ENCODE measurements at regions not wholly inside any gene's neighbourhood (a gene's known extent, or its start where the extent isn't known, plus 50 kb on each side); places are given as distances from the start of the nearest gene placed in this dataset.

- no peak for ATAC-seq
These were observed 244.7 kb upstream of the ZPLD1 start for GRCh38 chr3:102189956-102190723.

DNA sequence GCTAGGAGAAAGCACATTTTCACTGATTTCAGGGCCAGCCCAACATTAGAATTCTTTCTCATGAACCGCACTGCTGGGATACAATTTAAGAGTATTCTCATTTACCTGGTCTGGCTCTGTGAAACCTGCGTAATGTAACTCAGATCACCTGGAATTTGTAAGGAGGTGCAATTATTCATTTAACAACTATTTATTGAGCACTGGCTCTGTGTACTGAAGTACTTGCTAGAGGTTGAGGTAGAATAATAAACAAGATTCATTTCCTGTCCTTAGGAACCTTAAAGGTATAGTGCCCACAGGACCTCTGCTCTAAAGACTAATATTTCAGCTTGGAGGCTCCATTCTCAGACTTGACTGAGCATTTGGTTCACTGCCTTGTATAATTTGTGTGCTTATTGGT, 242.2 kb upstream of the ZPLD1 start:
- ATAC-seq, result no peak

- ATAC-seq, result no peak
These were observed 241.6 kb upstream of the ZPLD1 start for GRCh38 chr3:102193255-102193654.

- ATAC-seq, result no peak
These were observed 240.8 kb upstream of the ZPLD1 start for GRCh38 chr3:102194001-102194400.

- ATAC-seq, result no peak
These were observed 240.1 kb upstream of the ZPLD1 start for GRCh38 chr3:102194760-102195159.

DNA sequence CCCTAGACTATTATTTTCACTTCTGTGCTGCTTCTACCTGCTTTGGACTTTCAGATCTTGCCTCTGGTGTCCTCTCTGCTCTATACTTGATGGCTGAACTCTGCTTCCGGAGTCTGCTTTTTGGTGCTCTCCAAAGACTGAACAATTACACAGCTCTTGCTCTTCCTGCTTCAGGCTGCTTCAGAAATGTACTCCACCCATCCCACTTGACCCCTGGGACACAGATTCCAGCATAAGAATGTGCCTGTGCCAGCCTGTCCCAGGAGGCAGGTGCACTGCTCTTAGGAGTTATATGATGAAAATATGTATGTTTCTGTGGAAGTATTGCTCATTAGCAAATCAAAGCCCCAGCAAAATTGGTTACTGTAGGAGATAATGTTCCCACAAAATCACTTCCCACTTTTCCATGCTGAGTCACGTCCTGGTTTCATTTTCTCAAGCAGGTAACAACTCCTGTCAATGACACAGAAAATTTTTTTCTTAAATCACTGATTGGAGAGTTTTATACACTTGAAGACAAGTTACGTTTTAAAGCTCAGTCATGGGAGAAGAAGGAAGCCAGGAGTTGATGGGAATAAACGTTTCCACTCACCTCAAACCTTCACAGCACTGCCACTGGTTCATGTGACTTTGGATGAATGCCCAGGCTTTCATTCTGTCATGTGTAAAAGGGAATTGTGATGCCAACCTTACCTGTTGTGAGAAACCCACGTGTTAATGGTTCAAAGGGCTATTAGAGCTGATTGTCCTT, 239.4 kb upstream of the ZPLD1 start:
- ATAC-seq, result no peak

DNA sequence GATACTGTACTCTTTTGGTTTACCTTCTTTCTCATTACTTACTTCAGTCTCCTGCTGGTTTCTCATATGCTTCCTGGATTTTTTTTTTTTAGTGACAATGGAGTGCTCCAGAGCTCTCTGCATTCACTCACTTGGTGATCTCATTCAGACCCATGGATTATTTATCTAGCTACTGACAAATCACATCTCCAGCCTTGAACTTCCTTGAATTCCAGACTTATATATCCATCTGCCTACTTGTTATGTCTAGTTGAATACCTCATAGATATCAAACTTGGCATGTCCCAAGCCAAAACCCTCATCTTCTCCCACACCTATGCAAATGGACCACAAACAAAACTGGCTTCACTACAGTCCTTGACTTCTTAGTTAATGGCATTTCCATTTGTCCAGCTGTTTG, 234.7 kb upstream of the ZPLD1 start:
- ATAC-seq, result no peak

GRCh38 chr3:102200560-102200959, 234.3 kb upstream of the ZPLD1 start:
- no peak for ATAC-seq

GRCh38 chr3:102205647-102206046, 229.2 kb upstream of the ZPLD1 start:
- no peak for ATAC-seq

- no peak for ATAC-seq
These were observed 228.2 kb upstream of the ZPLD1 start for GRCh38 chr3:102206511-102207031.

DNA sequence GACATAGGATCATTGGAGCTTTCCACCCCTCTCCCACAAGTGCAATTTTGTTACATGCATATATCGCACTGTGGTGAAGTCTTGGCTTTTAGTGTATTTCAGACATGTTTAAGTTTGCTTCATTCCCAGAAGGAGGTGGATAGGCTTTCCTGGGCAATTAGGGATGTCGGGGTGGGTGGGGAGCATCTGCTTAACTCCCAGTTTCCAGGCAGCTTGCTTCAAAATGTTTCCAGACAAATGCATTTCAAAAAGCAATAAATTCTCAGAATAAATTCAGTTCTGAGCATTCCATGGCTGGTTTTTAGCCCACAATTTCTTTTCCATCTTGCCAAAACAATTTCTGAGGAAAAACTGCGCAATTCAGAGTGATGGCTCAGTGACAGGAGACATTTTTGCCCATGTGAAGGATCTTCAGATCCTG, 227.7 kb upstream of the ZPLD1 start:
- no peak for ATAC-seq

DNA sequence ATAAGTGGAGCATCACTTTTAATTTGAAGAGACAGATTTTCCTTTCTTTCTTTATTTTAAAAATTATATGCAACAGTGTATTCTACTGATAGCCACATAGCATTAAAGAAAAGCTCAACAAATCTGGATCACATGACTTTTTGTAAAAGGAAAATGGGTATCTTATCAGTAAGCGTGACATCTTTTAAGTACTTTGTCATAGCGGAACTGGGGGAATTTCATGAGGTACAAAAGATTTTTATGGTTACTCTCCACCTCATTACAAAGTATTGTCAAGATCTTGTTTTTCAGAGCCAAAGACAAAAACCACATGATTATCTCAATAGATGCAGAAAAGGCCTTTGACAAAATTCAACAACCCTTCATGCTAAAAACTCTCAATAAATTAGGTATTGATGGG, 219.6 kb upstream of the ZPLD1 start:
- ATAC-seq, result no peak

GRCh38 chr3:102223132-102223531, 211.7 kb upstream of the ZPLD1 start:
- ATAC-seq, result peak in 1 of 2 donors; percentile 44

DNA sequence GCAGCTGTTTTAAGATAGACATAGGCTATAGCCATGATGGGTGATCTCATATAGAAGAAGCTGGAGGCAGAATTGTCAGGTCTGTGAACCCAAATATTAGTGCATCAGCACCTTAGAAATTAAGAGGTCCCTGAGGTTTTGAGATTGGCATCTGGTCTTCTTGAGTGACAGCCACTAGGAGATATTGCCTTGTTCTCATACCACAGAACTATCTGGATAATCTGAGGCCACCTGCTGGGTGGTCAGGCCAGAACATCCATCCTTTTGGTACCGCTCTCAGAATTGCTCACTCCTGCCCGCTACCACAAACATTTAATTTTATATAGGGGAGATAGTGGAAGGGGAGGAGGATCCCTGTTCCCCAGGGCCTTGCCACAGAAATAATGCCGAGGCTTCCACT, 210.6 kb upstream of the ZPLD1 start:
- ATAC-seq, result no peak

- no peak for ATAC-seq
These were observed 209.8 kb upstream of the ZPLD1 start for GRCh38 chr3:102225005-102225404.

DNA sequence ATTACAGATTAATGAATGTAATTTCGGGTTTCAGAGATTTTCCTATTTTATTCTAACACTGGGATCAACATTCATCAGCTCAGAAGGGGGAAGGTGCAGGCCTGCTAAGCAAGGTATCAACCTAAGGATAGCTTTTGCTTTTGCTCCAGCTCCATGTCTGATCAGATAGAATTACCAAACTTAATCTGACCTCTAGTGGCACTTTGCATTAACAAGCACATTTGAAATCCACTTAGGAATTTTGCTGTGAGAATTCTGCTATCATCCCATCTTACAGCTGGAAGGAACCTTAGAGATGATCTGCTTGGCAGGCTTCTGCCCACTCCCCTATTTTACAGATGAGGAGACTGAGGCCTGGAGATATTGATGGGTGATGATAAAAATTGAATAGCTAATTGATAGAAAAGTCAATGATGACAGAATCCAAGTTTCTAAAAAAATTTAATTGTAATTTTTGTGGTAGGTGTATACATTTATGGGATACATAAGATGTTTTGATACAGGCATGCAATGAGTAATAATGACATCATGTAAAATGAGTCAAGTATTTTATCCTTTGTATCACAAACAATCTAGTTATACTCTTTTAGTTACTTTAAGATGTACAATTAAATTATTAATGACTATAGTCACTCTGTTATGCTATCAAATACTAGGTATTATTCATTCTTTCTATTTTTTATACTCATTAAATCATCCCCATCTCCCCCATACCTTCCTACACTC, 209.2 kb upstream of the ZPLD1 start:
- peak; percentile 53 to 59 for ATAC-seq

- ATAC-seq, result no peak
These were observed 208.4 kb upstream of the ZPLD1 start for GRCh38 chr3:102226463-102226862.

- ATAC-seq, result peak; percentile 64 to 72
These were observed 205.7 kb upstream of the ZPLD1 start for GRCh38 chr3:102229062-102229655.

DNA sequence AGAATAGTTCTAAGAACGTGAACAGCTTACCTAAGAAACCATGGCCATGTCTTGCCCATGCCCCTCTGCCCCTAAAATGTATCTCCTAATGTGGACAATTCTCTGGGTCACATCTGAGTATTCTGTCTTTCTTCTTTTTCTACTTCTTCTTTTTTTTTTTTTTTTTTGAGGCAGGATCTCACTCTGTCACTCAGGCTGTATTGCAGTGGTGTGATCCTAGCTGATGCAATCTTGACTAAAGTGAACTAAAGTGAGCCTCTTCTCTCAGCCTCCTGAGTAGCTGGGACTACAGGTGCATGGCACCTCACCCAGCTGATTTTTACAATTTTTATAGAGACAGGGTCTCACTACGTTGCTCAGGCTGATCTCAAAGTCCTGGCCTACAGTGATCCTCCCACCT, 204.8 kb upstream of the ZPLD1 start:
- ATAC-seq, result no peak

DNA sequence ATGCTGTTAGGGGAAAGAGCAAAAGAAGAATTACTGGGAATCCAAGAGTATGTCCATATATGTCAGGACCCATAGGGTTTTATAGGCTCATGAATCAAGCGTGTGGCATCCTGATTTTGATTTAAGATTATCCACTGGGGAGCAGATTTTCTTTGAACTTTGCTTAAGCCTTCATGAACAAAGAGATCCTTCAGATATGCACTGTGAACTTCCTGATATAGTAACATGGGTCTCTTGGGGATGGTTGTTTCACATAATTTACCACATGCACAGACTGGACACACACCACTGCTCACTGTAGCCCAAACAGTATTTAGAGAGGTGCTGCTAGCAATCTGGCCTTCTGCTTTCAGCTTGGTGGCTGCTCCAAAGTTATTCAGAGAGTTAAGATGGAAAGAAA, 200.9 kb upstream of the ZPLD1 start:
- ATAC-seq, result no peak

DNA sequence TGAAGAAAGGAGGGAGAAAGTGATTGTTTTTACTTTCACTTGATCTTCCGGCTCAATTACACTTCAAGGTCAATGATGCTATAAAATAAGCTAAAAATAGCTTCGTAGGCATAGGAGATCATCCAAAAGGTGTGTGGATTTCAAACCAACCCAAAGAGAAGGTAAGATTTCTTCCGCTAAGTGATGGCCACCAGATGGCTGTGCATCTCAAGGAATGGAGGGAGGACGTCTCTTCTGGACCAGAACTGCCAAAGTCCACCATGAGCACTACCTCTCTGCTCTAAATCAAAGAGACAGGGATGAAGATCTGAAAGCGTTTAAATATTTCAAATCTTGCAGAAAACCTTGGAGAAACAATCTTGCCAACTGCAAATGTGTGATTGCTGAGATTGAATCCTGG, 199.1 kb upstream of the ZPLD1 start:
- ATAC-seq, result no peak

- ATAC-seq, result no peak
These were observed 197.6 kb upstream of the ZPLD1 start for GRCh38 chr3:102237181-102237580.

- no peak for ATAC-seq
These were observed 197.0 kb upstream of the ZPLD1 start for GRCh38 chr3:102237838-102238237.
